ENCODE measurements at regions not wholly inside any gene's neighbourhood (a gene's known extent, or its start where the extent isn't known, plus 50 kb on each side); places are given as distances from the start of the nearest gene placed in this dataset.

DNA sequence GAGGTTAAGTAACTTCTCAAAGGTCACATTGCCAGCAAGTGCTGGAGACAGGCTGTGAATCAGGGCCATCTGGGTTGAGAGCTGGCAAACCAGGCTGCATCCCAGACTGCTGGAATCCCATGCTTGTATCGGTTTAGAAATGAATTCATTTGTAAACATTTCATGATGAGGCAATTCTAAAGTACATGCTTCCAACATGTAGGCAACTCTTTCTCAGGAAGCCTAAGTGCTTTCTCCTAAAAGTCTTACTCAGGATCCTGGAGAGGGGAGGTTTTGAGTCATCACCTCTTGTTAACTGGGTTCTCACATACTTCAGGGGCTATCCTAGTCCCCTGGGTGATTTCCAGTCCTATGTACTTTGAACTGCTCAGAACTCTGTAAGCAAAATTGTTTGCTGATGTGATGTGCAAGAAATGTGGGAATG lies 416.5 kb downstream of the MEIS1 start:
- no peak for DNase-seq

DNA sequence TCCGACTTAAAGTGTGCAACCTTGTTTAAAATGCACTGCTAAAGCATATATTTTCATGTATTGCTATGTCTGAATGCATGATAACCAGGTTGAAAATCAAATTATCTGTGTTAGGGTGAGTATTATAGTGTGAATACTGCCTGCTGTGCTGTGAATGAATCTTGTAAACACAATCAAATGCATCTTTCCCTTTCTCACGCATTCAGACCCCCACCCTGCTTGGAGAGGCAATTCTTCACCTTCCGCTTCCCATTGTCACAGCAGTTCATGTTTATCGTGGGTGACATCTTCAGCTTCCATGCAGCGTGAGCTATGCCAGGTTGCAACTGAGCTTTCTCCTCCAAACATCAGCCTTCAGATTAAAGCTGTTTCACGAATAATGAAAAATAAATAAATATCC lies 418.0 kb downstream of the MEIS1 start:
- no peak for DNase-seq

DNA sequence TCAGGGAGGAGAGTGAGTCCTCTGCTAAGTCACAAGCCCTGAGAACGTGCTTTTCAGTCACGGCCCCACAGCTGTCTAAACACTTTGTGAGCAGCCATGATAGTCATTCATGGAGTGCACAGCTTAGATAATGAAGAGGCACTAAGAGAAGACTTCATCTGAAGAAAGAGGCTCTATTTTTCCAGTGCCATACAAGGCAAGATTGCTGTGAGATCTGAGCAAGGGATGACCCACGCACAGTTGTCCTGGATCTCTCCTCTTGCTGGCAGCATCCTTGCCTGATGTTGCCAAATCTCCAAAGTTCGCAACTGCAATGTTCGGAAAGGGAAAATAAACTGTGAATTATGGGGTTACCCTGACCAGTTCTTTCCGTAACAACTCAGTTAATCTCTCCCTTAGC lies 418.7 kb downstream of the MEIS1 start:
- DNase-seq: no peak

DNA sequence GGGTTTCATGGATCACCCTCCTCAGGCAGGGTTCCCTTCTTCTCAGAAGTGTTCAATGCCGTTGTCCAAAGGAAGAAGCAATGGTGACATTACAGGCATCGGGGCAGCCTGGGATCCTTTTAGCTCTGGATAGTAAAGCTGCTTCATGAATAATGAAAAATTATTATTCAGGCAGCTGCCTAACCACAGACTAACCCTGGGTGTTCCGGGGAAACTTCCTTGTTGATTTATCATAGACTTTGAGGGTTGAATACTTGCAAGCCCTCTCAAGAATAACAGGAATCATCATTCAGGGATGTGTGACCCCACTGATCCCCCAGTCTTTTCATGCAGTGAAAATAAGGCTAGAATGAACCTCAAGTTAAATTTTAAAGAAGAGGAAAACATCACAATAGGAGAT lies 419.4 kb downstream of the MEIS1 start:
- no peak for DNase-seq

DNA sequence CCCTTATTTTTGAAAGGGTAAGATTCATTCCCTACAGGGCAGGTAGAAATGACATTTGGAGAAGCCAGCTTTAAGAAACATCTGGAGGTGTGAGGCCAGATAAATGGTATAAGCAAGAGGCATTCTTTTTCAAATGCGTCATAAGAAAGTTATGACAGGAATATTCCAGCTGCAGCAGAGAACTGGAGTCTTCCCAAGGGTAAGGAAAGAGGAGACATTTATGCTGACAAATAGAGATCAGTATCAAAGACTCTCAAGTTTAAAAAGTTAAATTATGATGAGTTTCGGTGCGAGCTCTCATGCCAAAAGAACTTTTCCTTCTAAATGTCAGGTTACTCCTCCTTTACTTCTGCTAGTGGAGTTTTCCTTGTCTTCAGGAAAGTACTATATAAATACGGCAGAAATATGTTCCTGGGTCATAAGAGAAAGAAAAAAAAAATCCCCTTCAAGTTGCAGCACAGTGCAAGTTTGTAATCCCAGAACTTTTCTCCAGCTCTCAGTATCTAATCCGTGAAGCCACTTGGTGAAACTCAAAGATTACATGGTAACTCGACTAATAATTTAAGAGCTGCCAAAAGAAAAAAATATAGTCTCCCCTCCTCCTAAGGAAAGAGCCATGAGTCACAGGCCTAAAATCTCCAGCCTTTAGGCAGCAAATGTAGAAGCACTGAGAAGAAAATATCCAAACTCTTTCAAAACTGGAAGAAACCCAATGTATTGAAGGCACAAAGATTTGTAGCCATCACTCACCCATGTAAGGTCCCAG lies 428.1 kb downstream of the MEIS1 start:
- DNase-seq: no peak

DNA sequence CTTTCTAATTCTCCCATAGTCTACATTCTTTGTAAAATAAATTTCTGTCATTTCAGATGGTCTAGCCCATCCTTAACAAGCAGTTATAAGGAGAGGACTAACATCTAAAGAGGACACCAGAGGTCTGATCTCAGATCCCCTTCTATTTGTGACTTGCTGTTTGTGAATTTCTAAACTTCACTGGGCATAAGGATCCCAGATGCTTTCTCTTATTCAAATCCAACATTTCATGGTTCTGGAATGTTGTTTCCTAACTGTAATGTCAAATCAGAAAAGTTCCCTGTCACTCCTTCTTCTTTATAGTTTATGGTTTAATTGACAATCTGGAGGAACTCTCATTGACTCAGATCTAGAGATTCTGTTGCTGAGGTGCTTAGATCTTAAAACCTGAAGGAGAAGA lies 430.2 kb downstream of the MEIS1 start:
- no peak for DNase-seq

DNA sequence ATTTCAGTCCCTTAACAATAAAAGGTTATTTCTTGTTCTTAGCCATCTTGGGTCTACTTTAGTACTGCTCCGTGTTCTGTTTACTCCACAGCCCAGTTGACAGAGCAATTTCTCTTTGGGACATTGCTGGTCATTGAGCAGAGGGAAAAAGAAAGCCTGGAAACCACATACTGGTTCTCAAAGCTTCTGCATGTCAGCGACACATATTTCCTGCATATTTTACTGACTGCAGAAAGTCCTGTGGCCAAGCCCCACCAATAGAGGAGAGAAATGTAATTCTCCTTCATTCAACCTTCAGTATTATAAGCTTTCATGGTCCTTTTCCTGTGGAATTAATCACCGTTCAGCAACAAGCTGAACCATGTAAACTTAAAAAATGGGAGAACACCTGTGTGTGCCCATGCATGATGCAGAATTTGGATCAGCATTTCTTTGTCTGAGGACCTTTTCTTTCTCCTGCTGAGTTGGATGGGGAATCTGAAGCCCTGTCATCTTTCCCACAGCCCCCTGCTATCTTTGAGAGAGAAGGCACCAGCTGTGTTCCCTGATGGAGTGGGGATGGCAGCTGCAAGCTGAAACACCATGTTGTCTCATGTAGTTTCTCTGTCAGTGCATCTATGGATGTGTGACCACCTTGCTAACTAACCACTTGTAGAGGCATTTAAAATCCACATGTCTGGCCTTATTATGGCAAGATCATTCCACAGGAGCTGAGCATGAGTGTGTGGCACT lies 431.6 kb downstream of the MEIS1 start:
- DNase-seq: no peak

DNA sequence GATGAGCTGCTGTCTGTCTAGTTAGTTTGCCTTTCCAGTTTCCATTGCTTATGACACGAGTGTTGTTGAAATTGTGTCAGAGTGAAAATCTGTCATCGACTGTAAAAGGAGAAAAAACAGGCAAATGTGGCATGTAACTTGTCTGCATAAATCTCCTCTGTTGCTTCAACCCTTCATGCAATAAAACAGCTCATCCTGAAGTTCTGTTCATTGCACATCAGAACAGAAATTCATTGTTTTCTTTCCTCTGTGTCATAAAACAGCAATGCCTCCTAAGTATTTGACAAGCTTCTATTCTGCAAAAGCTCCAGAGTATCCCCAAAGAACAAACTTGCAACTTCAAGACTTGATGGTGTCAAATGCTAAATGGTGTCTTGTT lies 432.1 kb downstream of the MEIS1 start:
- no peak for DNase-seq

DNA sequence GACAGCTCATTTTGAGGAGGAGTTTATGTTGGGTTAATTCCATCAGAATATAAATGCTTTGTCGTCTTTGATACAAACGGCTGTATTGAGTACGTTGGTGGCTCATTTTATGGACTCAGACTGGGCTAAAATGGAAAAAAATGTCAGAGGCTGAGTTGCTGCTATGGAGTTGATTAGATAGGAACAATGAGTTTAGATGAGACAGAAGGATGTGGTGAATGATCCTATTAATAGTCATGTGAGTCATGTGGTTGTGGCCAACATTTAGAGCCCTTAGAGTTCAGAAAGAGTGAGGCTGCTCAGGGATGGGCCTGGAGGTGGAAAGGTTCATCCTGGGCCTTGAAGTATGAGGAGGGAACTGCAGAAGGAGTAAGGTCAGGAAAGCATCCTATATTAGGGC lies 434.2 kb downstream of the MEIS1 start:
- no peak for DNase-seq

DNA sequence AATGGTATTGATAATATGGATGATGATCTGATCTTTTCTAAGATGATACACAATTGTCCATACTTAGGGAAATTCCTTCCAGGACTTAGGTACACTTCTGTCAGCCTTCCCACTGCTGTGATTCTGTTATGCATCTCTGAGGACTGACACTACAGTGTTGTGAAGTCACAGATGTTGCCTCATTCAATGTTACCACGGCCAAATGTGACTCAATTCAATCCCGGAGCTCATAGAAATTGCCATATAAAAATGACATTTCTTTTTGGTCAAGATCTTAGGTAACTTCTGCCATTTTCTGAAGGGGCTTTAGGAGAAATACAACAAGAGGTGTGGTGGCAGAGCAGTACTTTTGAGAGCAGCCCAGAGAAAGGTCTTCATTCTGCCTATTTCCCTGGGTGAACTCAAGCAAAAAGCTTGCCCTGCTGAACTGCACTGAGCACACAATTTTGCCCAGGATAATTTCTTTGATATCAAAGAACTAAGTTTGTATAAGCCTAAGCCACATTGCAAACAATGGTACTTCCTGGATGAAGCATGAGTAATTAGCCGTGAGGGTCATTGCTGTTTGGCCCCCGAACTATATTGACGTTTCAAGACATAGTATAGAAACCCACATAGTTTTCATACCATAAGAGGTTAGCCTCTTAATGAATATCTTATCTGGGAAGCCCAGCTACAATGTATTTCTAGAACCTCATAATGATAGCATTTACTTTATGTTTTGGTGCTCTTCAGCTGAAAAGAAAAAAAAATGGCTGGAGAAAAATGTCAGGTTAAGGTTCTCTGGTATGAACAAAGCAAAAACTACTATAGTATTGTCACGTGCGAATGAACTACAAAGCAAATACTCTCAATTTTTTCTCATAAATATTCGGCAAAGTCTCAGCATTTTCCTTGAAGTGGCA lies 437.4 kb downstream of the MEIS1 start:
- no peak for DNase-seq

DNA sequence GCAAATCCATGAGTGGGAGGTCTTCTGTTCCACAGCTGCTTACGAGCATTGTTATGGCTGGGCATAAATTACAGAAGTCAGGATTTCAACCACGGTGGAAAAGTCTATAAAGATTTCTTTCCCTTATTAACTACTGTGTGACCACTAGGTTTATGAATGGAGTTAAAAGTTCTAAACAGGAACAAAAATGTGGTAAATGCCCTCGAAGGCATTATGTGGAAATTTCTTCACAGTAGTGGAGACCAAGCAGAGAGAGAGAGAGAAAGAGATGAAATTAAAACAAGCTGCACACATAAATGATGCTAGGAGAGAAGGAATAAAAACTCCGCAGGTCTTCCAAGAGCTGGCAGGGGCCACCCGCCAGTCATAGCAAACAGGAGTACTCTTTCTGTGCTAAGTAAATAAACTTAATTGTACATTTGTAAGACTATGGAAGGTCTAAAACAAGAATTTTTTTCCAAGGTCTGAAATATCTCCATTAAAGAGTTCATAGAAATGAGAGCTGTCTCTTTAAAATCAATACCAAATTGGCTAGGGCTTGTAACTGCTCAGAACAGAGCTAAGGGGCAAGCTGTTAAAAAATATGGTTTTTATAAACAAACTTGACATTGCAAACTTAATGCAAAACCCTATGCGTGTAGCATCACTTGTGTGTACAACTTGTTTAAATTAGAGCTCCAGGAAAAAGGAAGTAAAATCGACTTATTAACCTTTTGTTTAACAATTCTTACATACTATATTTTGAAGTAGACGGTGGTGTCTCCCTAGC lies 438.2 kb downstream of the MEIS1 start:
- no peak for DNase-seq

DNA sequence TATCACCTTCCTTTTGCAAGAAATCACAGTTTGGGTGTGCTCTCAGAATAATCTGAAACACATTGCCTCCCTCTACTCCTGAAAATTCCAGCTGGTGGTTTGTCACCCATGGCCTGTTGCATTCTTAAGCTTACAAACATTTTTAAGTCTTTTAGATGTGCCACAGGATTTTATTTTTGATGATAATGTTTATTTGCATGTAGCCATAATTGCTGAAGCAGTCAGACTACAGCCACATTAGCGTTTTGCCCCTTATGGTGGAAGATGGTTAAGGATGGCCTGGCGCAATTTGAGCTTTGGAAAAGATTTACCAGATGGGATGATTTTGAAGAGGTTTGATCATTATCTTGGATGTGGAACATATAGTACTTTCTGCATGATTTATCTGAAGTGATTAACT lies 439.5 kb downstream of the MEIS1 start:
- no peak for DNase-seq

DNA sequence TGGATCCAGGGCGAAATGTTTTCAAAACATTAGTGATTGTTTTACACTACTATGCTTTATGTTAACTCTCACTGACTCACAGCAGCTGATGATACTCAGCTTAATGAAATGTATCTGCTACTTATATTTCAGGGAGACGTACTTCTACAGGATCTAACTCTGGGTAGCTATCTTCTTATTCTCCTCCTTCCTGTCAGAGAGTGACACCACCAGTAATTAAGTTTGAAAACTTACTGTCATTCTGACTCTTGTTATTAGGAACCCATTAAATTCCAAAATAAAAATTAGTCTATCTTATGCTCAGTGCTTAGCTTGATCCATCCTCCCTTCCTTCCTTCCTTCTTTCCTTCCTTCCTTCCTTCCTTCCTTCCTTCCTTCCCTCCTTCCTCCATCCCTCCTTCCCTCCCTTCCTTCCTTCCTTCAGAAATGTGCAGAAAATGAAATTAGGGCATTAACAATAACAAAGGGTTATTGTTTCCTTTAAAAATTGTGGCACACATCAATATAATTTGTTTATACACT lies 441.1 kb downstream of the MEIS1 start:
- no peak for DNase-seq

DNA sequence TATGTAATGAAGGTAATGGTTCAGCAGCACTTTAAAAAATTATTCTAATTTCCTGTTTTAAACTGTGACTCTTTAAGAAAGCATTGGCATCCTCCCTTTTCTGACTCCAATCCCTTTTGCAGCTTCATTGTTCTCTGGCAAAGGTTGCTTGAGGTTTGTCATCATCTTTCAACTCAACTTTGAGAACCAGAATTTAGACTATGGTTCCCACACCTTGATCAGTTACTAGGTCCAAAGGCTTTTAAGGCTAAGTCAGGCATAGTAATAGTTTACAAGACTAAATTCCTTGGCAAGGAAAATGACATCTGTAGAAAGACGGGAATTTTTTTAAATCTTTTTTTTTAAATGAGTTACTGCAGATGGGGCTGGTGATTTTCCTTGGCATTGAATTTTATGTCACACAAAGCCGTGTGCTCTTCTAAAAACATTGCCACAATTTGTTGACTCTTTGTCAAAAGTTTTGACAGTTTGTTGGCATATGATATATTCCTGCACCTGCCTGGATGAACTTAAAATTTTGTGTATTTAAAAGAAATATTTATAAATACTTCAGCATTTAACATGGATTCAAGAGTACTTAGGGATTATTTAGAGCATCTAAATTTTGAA lies 451.0 kb downstream of the MEIS1 start:
- DNase-seq: no peak

DNA sequence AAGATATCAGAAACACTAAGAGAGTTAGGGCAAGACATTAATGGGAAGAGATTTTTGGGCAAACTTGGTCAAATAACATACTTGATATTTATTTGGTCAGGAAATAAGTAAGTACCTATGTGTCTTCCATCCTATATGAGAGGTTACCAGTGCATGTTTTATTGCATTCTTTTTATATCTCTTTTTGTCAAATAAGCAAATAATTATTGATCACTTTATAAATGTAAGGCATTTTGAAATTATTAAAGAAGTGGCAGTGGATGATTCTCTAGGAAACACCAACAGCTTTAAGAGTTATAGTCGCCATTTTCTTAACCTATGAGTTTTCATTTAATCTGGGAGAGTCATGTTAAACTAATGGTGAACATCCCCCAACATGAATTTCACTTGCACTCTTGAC lies 453.3 kb downstream of the MEIS1 start:
- DNase-seq: no peak

DNA sequence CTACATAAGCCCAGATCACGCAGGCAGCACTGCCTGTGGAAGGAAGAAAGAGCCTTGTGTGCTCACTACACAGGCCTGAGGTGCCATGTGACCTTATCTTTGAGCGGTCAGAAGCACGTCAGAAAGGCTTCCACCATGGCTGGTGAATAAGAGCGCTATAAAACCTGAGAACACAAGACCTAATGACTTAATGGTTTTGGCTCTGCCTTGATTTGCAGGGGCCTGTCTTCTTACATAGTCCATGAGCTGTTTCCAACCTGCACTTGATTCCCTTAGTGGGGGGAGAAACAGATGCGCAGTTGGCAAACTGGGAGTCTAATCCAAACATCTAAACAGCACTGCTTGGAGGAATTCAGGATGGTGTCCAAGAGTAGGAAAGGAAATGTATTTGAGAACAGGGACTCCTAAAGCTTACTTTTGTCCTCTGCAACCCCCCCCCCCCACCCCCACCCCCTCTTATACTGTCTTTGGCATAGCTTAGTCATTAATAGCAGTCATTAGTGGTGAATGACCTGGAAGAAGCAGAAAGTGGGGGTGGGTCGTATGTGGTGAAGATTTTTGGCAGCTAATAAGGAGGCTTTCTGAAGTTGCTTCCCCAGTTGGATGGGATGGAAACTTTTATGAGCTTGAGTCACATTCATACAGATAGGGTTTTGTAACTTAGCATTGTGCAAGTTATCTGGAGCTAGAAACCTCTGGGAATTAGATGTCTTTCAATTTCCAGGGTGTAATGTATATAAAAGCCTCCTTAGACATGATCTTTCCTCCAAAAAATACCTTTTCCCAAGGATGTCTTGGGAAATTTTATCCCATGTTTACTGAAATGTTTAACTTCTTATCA lies 454.1 kb downstream of the MEIS1 start:
- no peak for DNase-seq

DNA sequence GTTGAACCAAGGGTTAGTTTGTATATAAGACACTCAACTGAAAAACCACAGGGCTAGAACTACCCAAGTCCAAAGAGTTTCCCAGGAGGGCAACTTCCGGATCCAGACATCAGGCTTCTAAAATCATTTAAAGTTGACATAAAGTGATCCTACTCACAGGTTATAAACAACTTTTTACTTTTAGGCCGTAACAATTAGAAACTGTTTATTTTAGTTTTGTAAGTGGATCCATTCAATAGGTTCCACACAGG lies 454.6 kb downstream of the MEIS1 start:
- no peak for DNase-seq

DNA sequence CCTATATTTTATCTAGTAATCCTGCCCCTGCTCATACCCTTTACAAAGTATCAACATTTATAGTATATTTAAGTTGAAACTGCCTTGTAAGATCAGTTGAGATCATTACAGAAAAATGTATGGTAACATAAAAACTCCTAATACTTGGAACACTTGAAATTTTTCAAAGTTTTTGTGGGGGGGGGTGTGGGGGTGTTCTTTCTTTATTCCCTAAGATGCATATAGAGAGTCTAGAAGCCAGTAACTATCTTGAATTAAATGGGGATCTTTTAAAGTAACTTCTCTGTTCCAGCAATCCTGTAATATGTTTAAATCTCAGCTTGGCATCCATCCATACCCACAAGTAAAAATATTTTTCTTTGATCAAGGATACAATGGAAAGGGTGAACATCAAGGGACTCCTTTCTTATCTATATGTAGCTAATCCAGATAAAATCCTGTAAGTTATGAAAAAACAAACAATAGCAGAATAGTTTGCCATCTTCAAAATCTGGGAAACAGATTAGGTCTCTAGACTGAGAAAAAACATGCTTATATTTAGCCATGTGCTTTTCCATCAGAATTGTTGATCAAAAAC lies 455.3 kb downstream of the MEIS1 start:
- DNase-seq: no peak

DNA sequence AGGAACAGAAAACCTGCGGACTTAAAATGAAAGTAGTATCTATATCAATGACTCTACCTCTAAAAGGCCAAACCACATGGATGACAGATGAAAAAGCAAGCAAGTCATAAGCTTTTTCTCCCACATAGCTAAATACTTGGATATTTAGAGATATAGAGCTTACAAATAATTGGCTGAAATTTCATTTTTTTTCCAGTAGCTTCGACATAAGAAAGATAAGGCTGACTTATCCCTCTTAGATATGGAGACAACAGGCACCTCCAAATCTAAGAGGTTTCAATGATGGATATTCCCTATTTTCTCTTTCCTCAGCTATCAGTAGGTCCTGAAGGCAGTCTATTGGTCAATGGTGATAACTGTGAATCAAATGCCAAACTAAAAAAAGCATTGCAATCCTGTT lies 460.3 kb downstream of the MEIS1 start:
- no peak for DNase-seq

DNA sequence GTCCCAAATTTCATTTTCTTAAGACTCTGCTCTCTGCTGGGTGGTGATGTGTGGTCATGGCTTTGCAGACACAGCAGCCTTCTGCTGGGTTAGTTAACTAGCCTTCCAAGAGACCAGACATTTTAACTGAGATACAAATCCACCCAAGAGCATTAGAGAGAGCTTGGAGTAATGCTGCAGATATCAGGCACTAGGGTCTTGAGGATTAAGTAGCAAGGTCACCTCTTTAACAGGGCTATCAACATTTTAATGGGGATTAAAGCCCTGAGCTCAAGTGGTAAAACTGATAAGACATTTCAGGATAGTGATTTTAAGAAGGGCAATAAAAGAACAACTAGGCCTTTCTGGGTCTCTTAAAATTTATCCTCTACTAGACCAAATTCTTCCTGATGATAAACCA lies 461.2 kb downstream of the MEIS1 start:
- DNase-seq: no peak

DNA sequence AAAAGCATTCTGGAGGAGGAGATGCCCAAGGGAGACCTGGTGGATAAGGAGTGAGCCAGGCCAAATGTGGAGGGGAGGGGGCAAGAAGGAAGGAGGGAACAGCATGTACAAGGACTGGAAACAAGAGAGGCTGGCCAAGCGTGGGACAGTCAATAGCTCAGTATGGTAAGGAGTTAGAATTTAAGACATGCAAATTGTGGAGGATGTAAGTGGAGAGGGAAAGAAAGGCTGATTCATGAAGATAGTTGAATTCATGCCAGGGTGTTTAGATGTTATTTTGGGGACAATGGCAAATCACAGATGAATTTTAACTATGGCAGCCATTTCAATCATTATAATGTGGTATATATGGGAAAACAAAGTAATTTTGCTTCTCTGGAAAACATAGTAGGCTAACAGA lies 462.3 kb downstream of the MEIS1 start:
- no peak for DNase-seq
